H1 (cell line): ENCODE measurements at regions not wholly inside any gene's neighbourhood (a gene's known extent, or its start where the extent isn't known, plus 50 kb on each side); places are given as distances from the start of the nearest gene placed in this dataset.

ENCODE experiments used
- CTCF ChIA-PET: fragments of 300-600 bp; sonication (Branson Sonifier 250); formaldehyde crosslinking; loops from one replicate; lab custom pipeline; 2021; ENCODE audit not compliant: partially characterized antibody; lab: Charles Lee
- POLR2A ChIA-PET: fragments of 300-600 bp; sonication (Branson Sonifier 250); formaldehyde crosslinking; loops from one replicate; lab custom pipeline; 2021; ENCODE audit warnings: inconsistent platforms; ENCODE audit not compliant: partially characterized antibody; lab: Charles Lee
- DNase-seq, 2 experiments: peaks; one replicate each; pipeline versions ENCODE4 v3.0.0 to v3.0.0-alpha.2; 2010 to 2022; ENCODE audit warnings: low spot score in 2 of 2, low read depth in 1 of 2, mixed read lengths in 1 of 2
- FAIRE-seq: peaks from 2 replicates; lab custom pipeline; 2011; peaks lifted over from hg19 to GRCh38; lab: Jason Lieb, UNC
- H2AFZ ChIP-seq: 2 replicates; pipeline ENCODE4 v1.8.1; 2012; ENCODE audit warnings: low read length, inconsistent platforms
- H2AK5ac ChIP-seq: 2 replicates; pipeline ENCODE4 v1.6.1; 2013; ENCODE audit warnings: low read depth, low read length
- H2BK120ac ChIP-seq: replicated peaks from 2 replicates; pipeline ENCODE3; 2013; ENCODE audit warnings: low read depth, low read length, inconsistent platforms
- H2BK12ac ChIP-seq: 2 replicates; pipeline ENCODE4 v1.6.1; 2013; ENCODE audit warnings: low read depth, low read length
- H2BK15ac ChIP-seq: 2 replicates; pipeline ENCODE4 v1.6.1; 2013; ENCODE audit warnings: low read length
- H2BK20ac ChIP-seq: 2 replicates; pipeline ENCODE4 v1.6.1; 2013; ENCODE audit warnings: low read length
- H2BK5ac ChIP-seq: 2 replicates; pipeline ENCODE4 v1.6.1; 2013; ENCODE audit warnings: low read depth, low read length
- H3K14ac ChIP-seq: 2 replicates; pipeline ENCODE4 v1.6.1; 2013; ENCODE audit warnings: inconsistent platforms; ENCODE audit not compliant: insufficient read length
- H3K18ac ChIP-seq: 2 replicates; pipeline ENCODE4 v1.6.1; 2013; ENCODE audit warnings: low read length; ENCODE audit errors: extremely low read depth
- H3K23ac ChIP-seq: 2 replicates; pipeline ENCODE4 v1.6.1; 2013; ENCODE audit warnings: inconsistent platforms; ENCODE audit not compliant: insufficient read length
- H3K23me2 ChIP-seq: 2 replicates; pipeline ENCODE4 v1.6.1; 2013; ENCODE audit warnings: low read depth, low read length
- H3K27ac ChIP-seq: 2 replicates; pipeline ENCODE4 v1.6.1; 2011; ENCODE audit warnings: low read depth, low read length, inconsistent platforms
- H3K27me3 ChIP-seq, 4 experiments: replicated peaks in 1 of 4; 1 replicate in 1 of 4; 2 replicates in 3 of 4; pipeline versions ENCODE4 v1.6.1 to v1.8.1; 2011 to 2013; ENCODE audit warnings: low read length in 3 of 4, mild to moderate bottlenecking in 3 of 4, inconsistent platforms in 2 of 4, mixed read lengths in 2 of 4, moderate library complexity in 1 of 4; ENCODE audit not compliant: control insufficient read depth in 3 of 4, insufficient read depth in 3 of 4; ENCODE audit errors: extremely low read depth in 1 of 4
- H3K36me3 ChIP-seq, 4 experiments: 2 replicates each; pipeline versions ENCODE4 v1.6.1 to v1.8.1; 2011 to 2013; ENCODE audit warnings: mild to moderate bottlenecking in 4 of 4, low read length in 3 of 4, moderate library complexity in 2 of 4, control low read depth in 1 of 4, inconsistent platforms in 1 of 4; ENCODE audit not compliant: insufficient read depth in 4 of 4, control insufficient read depth in 2 of 4
- H3K4ac ChIP-seq: replicated peaks from 2 replicates; pipeline ENCODE3; 2013; ENCODE audit warnings: low read length, low read depth, mixed read lengths, inconsistent platforms; ENCODE audit not compliant: insufficient read length
- H3K4me1 ChIP-seq, 4 experiments: replicated peaks in 1 of 4; 1 replicate in 1 of 4; 2 replicates in 3 of 4; pipeline versions ENCODE4 v1.6.1 to v1.8.1; 2011 to 2013; ENCODE audit warnings: low read length in 3 of 4, inconsistent platforms in 2 of 4, mixed read lengths in 1 of 4; ENCODE audit not compliant: insufficient read depth in 4 of 4, control insufficient read depth in 3 of 4
- H3K4me2 ChIP-seq, 2 experiments: 2 replicates each; pipeline versions ENCODE4 v1.6.1 to v1.8.1; 2011 to 2013; ENCODE audit warnings: low read depth in 2 of 2, low read length in 2 of 2, control low read depth in 1 of 2, inconsistent platforms in 1 of 2, mild to moderate bottlenecking in 1 of 2; ENCODE audit not compliant: insufficient read depth in 1 of 2
- H3K4me3 ChIP-seq, 4 experiments: fragments of 200-600, 300-600 bp in 1 of 4; sonication (generic), shearing (Covaris generic), sonication (Bioruptor Twin) in 1 of 4; 2 replicates each; pipeline versions ENCODE4 v1.5.1 to v1.8.1; 2011 to 2016; ENCODE audit warnings: low read length in 4 of 4, low read depth in 3 of 4, control low read depth in 2 of 4, inconsistent platforms in 2 of 4, mild to moderate bottlenecking in 2 of 4, mixed read lengths in 1 of 4, moderate library complexity in 1 of 4; ENCODE audit not compliant: insufficient read depth in 2 of 4; ENCODE audit errors: extremely low read depth in 1 of 4
- H3K56ac ChIP-seq: replicated peaks from 2 replicates; pipeline ENCODE3; 2013; ENCODE audit warnings: low read depth, mild to moderate bottlenecking, mixed read lengths, low read length, inconsistent platforms; ENCODE audit not compliant: insufficient read length
- H3K79me1 ChIP-seq: 2 replicates; pipeline ENCODE4 v1.6.1; 2013; ENCODE audit warnings: low read depth, low read length, control low read depth
- H3K79me2 ChIP-seq, 2 experiments: 2 replicates each; pipeline versions ENCODE4 v1.6.1 to v1.8.1; 2012 to 2013; ENCODE audit warnings: low read length in 2 of 2, mild to moderate bottlenecking in 2 of 2, inconsistent platforms in 1 of 2; ENCODE audit not compliant: insufficient read depth in 2 of 2, control insufficient read depth in 1 of 2
- H3K9ac ChIP-seq, 4 experiments: replicated peaks in 1 of 4; 1 replicate in 1 of 4; 2 replicates in 3 of 4; pipeline versions ENCODE4 v1.6.1 to v1.8.1; 2011 to 2013; ENCODE audit warnings: low read depth in 3 of 4, low read length in 3 of 4, control low read depth in 2 of 4, mild to moderate bottlenecking in 2 of 4, moderate library complexity in 2 of 4, inconsistent platforms in 1 of 4; ENCODE audit errors: extremely low read depth in 1 of 4
- H3K9me3 ChIP-seq, 2 experiments: 2 replicates each; pipeline versions ENCODE4 v1.6.1 to v1.8.1; 2012 to 2013; ENCODE audit warnings: mild to moderate bottlenecking in 2 of 2, moderate library complexity in 2 of 2, control low read depth in 1 of 2, inconsistent platforms in 1 of 2, low read depth in 1 of 2, low read length in 1 of 2, mixed read lengths in 1 of 2; ENCODE audit not compliant: insufficient read depth in 2 of 2
- H4K20me1 ChIP-seq, 2 experiments: replicated peaks in 1 of 2; 2 replicates each; pipeline versions ENCODE3 to v1.8.1; 2011 to 2013; ENCODE audit warnings: inconsistent platforms in 2 of 2, low read length in 2 of 2, mild to moderate bottlenecking in 1 of 2; ENCODE audit not compliant: insufficient read depth in 2 of 2, control insufficient read depth in 1 of 2
- H4K5ac ChIP-seq: 2 replicates; pipeline ENCODE4 v1.6.1; 2013; ENCODE audit warnings: low read length, low read depth, mixed read lengths, inconsistent platforms; ENCODE audit not compliant: insufficient read length
- H4K8ac ChIP-seq: 2 replicates; pipeline ENCODE4 v1.8.0; 2013; ENCODE audit warnings: mild to moderate bottlenecking, moderate library complexity, low read length, inconsistent platforms; ENCODE audit not compliant: insufficient read depth; ENCODE audit errors: extremely low read depth
- H4K91ac ChIP-seq: replicated peaks from 2 replicates; pipeline ENCODE3; 2013; ENCODE audit warnings: low read length, mixed read lengths, inconsistent platforms; ENCODE audit not compliant: insufficient read length
- BACH1 ChIP-seq: IDR thresholded peaks from 2 replicates; pipeline ENCODE4 v1.6.1; 2012; ENCODE audit warnings: low read length, improper control_type of control experiment
- BRCA1 ChIP-seq: IDR thresholded peaks from 2 replicates; pipeline ENCODE4 v1.6.1; 2012; ENCODE audit warnings: low read depth, low read length, improper control_type of control experiment
- CBX5 ChIP-seq: fragments of 300-800, 300-1000 bp; sonication (generic); IDR thresholded peaks from 2 replicates; pipeline ENCODE4 v1.7.1; 2016; ENCODE audit warnings: antibody characterized with exemption, low read length, low read depth
- CHD1 ChIP-seq: IDR thresholded peaks from 2 replicates; pipeline ENCODE4 v1.6.1; 2012; ENCODE audit warnings: low read depth, low read length, improper control_type of control experiment
- EP300 ChIP-seq, 2 experiments: IDR thresholded peaks; 1 replicate in 1 of 2; 2 replicates in 1 of 2; pipeline ENCODE4 v1.6.1; 2011 to 2012; ENCODE audit warnings: low read depth in 2 of 2, low read length in 2 of 2, mild to moderate bottlenecking in 2 of 2, borderline replicate concordance in 1 of 2, inconsistent platforms in 1 of 2, moderate library complexity in 1 of 2
- FOSL1 ChIP-seq: IDR thresholded peaks from 2 replicates; pipeline ENCODE4 v1.6.1; 2011; ENCODE audit warnings: mild to moderate bottlenecking, low read depth, low read length, moderate library complexity; ENCODE audit not compliant: insufficient read depth
- GTF2F1 ChIP-seq: IDR thresholded peaks from 2 replicates; pipeline ENCODE4 v1.6.1; 2012; ENCODE audit warnings: low read depth, low read length, improper control_type of control experiment, borderline replicate concordance
- HDAC2 ChIP-seq, 2 experiments: fragments of 300-600 bp in 1 of 2; sonication (generic) in 1 of 2; IDR thresholded peaks; 2 replicates each; pipeline ENCODE4 v1.6.1; 2011 to 2012; ENCODE audit warnings: low read depth in 2 of 2, low read length in 2 of 2, mild to moderate bottlenecking in 2 of 2, moderate library complexity in 2 of 2, borderline replicate concordance in 1 of 2, inconsistent platforms in 1 of 2
- KDM4A ChIP-seq: IDR thresholded peaks from one replicate; pipeline ENCODE4 v1.7.1; 2012; ENCODE audit warnings: low read depth, mild to moderate bottlenecking, moderate library complexity, low read length, inconsistent platforms; ENCODE audit not compliant: severe bottlenecking
- NANOG ChIP-seq: IDR thresholded peaks from 2 replicates; pipeline ENCODE4 v1.6.1; 2011; ENCODE audit warnings: low read length, low read depth, mild to moderate bottlenecking, inconsistent platforms; ENCODE audit not compliant: insufficient read depth, poor library complexity, severe bottlenecking
- PHF8 ChIP-seq: fragments of 200-600 bp; sonication (generic); conservative IDR thresholded peaks from 2 replicates; pipeline ENCODE4 v1.7.1; 2012; ENCODE audit warnings: low read depth, mild to moderate bottlenecking, inconsistent platforms, low read length, moderate library complexity
- POLR2A ChIP-seq, 2 experiments: IDR thresholded peaks; 1 replicate in 1 of 2; 2 replicates in 1 of 2; pipeline ENCODE4 v1.6.1; 2011; ENCODE audit warnings: low read depth in 2 of 2, low read length in 2 of 2, mild to moderate bottlenecking in 2 of 2; ENCODE audit errors: control extremely low read depth in 1 of 2
- RXRA ChIP-seq: IDR thresholded peaks from 2 replicates; pipeline ENCODE4 v1.6.1; 2011; ENCODE audit warnings: low read depth, mild to moderate bottlenecking, low read length, moderate library complexity; ENCODE audit not compliant: insufficient read depth
- WGBS, 2 experiments: shearing (Covaris generic) in 1 of 2; methylation state at CpG; one replicate each; pipeline versions ENCODE4 v1.1.6 to v1.1.7; 2013 to 2015; ENCODE audit warnings: low lambda C conversion rate in 2 of 2, mixed read lengths in 2 of 2, inconsistent platforms in 1 of 2, low coverage in 1 of 2, missing lambda C conversion rate in 1 of 2; ENCODE audit not compliant: insufficient replicate concordance in 2 of 2, insufficient coverage in 1 of 2, insufficient read length in 1 of 2; ENCODE audit errors: extremely low coverage in 1 of 2, missing lambda C conversion rate in 1 of 2; 5-methylcytosine and 5-hydroxymethylcytosine counted together
- TF ChIP-seq, protein P1 (sequence below): IDR thresholded peaks from 2 replicates; pipeline ENCODE4 v1.6.1; 2012; ENCODE audit warnings: inconsistent platforms

DNA sequence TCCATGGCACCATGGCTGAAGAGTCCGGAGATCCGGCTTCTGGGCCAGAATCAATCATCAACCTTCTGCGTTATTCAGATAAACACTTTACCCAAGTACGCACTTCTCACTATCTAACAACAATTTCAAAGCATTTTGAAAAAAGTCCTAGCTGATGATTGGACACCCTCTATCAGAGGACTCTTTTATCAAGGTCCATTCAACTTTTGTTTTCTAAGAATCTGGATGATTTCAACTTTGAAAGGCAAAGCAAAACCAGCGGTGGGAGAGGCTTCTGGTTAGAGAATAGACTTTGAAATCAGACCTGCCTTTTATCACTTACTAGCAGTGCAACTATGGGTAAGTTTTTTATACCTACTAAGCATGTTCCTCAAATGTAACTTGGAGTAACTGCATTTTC, 293.6 kb upstream of the TNP1 start:
- H3K18ac ChIP-seq = no peak overlapping the region
- no peak for DNase-seq
- H2BK5ac ChIP-seq = no peak overlapping the region
- H3K27me3 ChIP-seq = peaks cover 0 to 1% (median 0%) of the 10 kb centered on the region in 4 experiments; a peak in 2 of 7 replicates
- no peak for FAIRE-seq
- H2AFZ ChIP-seq = no peak overlapping the region
- no peaks in the 10 kb centered on the region for H3K79me2 ChIP-seq
- H2BK20ac ChIP-seq = no peak overlapping the region
- no peaks in the 10 kb centered on the region for H3K4me1 ChIP-seq
- H2BK15ac ChIP-seq = no peak overlapping the region
- no peaks in the 10 kb centered on the region; the same call in 1 of the 2 replicates for H3K23me2 ChIP-seq
- ChIA-PET CTCF (interaction anchor here (0.5 to 5.8 kb wide), 3 partner anchors 11 to 388 kb away, joined by 3 to 23 read pairs (median 3); no protein-coding TSS in a partner anchor), POLR2A (no interaction called here)
- H3K23ac ChIP-seq = no peak overlapping the region
- H3K9ac ChIP-seq = no peak overlapping the region
- H3K27ac ChIP-seq = no peak overlapping the region
- H3K4me3 ChIP-seq = no peak overlapping the region
- H4K8ac ChIP-seq = no peak overlapping the region
- H4K5ac ChIP-seq = no peak overlapping the region
- no peak overlapping the region for H2AK5ac ChIP-seq
- H2BK12ac ChIP-seq = no peak overlapping the region
- no peaks in the 10 kb centered on the region for H4K20me1 ChIP-seq
- no peak overlapping the region for H3K4ac ChIP-seq
- no peak overlapping the region for H3K56ac ChIP-seq
- H3K14ac ChIP-seq = no peak overlapping the region
- no peak overlapping the region for H4K91ac ChIP-seq
- H3K36me3 ChIP-seq = no peaks in the 10 kb centered on the region
- no peak overlapping the region for H3K4me2 ChIP-seq
- no peaks in the 10 kb centered on the region for H3K9me3 ChIP-seq
- H2BK120ac ChIP-seq = no peak overlapping the region
- H3K79me1 ChIP-seq = no peaks in the 10 kb centered on the region
- 97% methylated on average over 5 of the region's 5 CpGs; no CpG with 5 or more reads in 1 of the 2 experiments for WGBS, 2 experiments
- TF ChIP-seq CHD1 = no peak
- TF ChIP-seq KDM4A = no peak
- no peak for TF ChIP-seq BACH1
- TF ChIP-seq HDAC2 (IDR thresholded peaks at IDR 0.05; ENCODE audit: borderline replicate concordance in 1 of 2, low read depth in 2 of 2, low read length in 2 of 2) = no peak
- TF ChIP-seq, protein P1, sequence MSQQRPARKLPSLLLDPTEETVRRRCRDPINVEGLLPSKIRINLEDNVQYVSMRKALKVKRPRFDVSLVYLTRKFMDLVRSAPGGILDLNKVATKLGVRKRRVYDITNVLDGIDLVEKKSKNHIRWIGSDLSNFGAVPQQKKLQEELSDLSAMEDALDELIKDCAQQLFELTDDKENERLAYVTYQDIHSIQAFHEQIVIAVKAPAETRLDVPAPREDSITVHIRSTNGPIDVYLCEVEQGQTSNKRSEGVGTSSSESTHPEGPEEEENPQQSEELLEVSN = no peak
- no peak for TF ChIP-seq GTF2F1
- TF ChIP-seq NANOG = no peak
- TF ChIP-seq EP300 (IDR thresholded peaks at IDR 0.05; ENCODE audit: borderline replicate concordance in 1 of 2, low read depth in 2 of 2, low read length in 2 of 2) = no peak
- TF ChIP-seq POLR2A (IDR thresholded peaks at IDR 0.05; ENCODE audit: control extremely low read depth in 1 of 2, low read depth in 2 of 2, low read length in 2 of 2) = no peak
- no peak for TF ChIP-seq CBX5
- TF ChIP-seq RXRA = no peak
- no peak for TF ChIP-seq FOSL1
- TF ChIP-seq BRCA1 = no peak
- no peak for TF ChIP-seq PHF8
